GDM1 (cell line): ENCODE measurements at regions not wholly inside any gene's neighbourhood (a gene's known extent, or its start where the extent isn't known, plus 50 kb on each side); places are given as distances from the start of the nearest gene placed in this dataset.
"Not testable (repeated sequence)": the region's sequence is repeated elsewhere in the genome, so short reads cannot be mapped to it uniquely, and the experiment has no call there.

ENCODE experiments used
- DNase-seq: peaks from one replicate; lab custom pipeline; 2025; lab: John Stamatoyannopoulos, UW

DNA sequence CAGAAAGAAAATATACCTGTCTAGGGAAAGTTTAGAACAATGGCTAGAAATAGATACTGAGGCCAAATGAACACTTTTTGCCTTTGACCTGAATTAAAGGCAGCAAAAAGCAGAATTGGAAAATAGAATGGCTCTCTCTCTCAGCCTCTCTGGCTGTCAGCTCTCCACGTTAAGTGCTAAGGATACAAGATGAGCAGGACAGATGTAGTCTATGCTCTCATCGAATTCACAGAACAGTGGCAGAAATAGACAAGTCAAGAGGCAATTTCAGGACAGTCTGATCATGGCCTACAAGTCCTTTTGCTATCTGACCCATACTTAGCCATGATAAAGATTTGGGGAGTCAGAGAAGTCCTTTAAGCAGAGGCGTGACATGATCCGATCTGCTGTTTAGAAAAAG lies 120.2 kb upstream of the CREB1 start:
- DNase-seq: no peak

DNA sequence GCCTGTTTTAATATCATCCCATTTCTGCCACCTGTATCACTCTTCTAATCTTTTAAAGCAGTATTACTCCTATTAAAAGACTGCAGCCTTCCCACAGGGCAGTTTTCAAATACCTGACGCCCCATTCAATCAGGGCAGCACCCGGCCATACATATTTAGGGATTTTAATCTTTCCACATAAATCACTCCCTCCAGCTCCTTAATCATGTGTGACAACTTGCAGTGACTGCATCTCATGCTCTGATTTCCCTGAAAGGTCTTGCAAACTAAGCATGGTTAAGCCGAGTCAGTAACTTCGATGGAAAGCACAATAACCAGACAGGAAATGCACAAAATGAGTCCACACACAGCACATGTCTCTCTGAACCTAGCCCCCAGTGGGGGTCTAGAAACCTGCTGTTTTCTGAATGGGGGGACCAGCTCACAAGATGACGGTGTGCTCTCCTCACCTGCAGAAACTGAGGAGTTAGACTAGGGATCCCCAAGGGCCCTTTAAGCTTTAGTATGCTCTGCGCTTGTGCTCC lies 116.9 kb upstream of the CREB1 start:
- DNase-seq: no peak

DNA sequence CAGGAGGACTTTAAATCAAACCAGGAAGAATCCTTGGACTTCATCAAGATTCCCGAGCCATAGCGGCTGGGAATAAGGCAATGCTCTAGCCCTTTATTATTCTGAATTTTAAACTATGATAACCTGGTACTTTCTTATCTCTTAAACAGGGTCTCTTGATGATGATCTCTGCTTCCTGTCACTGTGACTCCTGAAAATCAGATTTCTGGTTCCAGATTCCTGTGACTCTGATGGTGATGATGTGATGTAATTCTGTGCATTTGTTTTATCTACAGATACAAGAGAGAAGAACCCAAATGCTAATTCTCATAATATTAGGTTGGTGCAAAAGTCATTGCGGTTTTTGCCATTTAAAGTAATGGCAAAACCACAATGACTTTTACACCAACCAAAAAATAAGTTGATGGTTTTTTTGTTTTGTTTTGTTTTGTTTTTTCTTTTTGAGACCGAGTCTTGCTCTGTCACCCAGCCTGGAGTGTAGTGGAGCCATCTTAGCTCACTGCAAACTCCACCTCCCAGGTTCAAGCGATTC lies 116.3 kb upstream of the CREB1 start:
- no peak for DNase-seq

DNA sequence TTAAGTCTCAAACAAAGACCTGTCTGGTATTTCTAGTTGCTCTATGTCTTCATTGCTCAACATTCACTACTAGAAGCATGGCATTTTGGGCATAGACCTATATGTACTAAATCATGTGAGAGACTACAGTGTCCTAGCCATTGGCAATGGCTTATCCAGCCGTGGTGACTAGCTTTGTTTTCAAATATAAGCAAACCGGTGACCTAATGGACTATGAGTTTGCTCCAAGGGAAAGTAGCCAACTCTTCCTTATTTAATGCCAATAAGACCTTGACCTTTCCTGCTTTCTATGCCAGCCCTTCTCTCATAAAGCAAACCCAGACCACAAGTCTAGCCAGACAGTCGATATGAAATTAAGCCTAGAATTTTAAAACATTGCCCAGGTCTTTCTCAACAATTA lies 113.7 kb upstream of the CREB1 start:
- no peak for DNase-seq

DNA sequence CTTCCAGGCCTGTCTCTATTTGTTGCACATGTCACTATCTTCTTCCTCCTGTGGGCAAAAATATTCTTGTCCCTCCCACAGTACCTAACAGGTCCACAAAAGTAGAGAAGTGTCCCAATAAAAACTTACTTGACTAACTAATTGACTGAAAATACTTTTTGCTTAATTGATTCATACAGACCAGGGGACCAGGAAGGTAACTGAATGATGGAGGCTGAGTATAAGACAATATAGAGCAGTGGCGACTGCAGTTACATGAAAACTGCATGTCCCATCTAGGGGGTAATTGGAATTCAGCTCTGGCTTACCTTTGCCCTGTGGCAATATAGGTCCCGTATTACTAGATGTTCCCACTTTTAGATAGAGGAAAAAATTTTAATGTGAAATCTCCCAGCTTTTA lies 112.9 kb upstream of the CREB1 start:
- DNase-seq: no peak

DNA sequence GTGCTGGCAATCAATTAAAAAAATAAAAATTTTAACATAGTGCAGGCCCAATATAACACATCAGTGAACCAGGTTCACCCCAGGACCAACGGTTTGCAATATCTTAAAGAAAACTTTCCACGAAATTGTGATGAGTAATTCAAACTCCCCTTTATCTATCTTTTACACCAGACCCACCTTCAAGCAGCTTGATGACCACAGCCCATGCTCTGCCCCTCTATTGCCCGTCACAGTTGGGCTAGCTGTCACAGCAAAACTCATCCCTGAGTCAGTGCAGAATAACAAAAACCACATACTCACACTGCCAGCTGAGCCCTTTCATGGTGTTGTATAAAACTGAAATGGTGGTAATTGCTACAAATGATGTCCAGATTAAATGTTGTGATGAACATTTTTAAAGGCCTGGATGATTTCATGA lies 112.5 kb upstream of the CREB1 start:
- no peak for DNase-seq

DNA sequence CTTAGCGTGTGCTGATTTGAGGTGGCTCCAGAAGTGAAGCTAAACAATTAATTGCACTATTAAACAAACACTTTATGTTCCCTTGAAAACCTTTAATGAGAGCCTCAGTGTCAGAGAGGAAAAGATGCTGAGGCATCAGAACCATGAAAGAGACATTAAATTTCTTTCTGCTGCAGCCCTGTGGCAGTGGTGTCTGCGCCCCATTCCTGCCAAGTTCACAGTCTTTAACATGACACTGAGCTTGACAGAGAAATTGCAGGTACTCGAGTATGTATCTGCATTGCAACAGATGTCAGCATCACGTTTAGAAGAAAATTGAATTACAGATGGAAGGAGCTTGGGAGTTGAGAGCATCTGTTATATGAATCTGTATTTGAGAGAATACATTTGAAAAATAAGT lies 111.3 kb upstream of the CREB1 start:
- DNase-seq: no peak

DNA sequence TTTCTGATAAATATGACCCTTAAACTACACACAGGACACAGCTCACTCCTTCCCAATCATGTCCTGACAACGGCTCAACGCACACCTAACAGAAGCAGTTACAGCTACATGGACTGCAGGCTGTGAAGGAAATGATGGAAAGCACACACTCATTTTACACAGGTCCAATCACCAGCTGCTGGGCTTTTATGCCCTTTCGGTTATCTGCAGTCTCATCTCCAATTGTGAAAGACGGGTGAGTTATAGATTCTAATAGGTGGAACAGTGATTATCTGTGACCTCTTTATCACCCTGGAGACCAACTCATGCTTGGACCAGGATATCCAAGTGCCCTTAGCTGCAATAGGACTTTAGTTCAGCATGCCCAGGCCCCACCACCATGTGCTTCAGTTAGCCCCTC lies 110.4 kb upstream of the CREB1 start:
- no peak for DNase-seq

DNA sequence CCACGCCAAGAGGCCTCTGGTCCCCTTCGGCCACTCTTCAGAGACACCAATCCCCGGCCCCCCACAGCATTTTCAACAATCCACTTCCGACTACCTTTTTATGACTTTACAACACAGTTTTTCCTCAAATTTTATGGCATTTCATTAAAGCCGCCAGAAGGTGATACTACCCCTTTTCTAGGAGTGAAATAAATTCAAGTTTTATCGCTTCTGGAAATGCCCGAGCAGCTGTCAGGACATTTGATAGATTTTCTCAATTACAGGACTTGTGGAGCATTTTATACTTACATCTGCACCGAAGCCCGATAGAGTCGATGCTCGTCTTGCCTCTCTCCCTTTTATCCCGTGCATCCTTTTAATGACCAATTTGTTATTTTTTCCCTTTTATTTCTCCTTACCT lies 108.1 kb upstream of the CREB1 start:
- no peak for DNase-seq

DNA sequence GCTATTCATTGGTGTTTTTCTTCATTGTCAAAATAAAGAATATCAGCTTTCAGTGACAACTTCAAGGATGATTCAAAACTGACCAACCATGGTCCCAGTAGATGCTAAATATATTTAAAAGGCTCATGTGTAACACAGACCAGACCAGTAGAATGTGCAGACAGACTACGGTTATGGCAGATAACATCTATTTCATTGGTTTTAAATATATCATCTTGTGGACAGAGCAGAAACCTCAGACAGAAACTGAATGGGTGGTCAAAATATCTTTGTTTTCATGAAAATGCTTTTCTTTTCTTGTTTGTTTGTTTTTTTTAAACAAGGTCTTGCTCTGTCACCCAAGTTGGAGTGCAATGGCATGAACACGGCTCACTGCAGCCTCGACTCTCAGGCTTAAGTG lies 107.4 kb upstream of the CREB1 start:
- no peak for DNase-seq

DNA sequence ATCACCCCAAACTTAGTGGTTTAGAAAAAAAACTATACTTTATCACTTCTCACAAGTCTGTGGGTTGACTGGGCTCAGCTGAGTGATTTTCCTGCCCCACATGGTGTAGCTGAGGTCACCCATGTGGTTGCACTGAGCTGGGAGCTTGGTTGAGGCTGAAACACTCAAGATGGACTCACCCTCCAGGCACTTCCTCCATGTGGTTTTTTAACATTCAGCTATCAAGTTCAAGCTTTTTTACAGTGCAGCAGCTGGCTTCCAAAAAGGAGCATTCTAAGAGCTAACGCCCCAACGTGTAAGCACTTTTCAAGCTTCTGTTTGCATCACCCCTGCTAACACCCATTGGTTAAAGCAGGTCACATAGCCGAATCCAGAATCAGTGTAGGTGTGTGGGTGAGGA lies 105.9 kb upstream of the CREB1 start:
- DNase-seq: peak; percentile 70

DNA sequence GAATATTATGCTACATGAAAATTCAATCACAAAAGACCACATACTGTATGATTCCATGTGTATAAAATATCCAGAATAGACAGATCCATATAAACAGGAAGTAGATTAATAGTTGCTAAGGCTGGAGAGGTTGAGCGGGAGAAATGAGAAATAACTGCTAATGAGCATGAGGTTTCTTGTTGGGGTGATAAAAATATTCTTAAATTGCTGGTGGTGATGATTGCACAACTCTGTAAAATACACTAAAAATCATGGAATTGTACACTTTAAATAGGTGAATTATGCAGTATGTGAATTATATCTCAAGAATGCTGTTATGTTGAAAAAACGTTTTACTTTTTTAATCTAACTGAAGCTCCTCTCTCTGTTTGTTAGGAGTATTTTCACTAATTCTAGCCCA lies 101.8 kb upstream of the CREB1 start:
- no peak for DNase-seq

DNA sequence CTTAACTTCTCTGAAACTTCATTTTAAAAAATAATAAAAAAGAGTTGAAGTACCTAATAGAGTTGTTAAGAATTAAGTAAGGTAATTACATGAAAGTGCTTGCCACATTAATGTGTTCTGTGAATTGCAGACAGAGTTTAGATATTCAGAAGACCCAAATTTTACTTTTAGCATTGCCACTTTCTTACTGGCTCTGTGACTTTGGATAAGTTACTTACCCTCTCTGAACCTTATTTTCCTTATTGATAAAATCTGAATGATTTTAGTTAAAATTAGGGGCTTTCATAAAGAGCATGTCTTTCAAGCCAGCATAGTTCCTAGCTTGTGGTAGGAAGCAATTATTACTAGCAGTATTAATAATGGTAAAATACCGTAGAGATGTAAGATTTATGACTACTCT lies 101.2 kb upstream of the CREB1 start:
- no peak for DNase-seq

DNA sequence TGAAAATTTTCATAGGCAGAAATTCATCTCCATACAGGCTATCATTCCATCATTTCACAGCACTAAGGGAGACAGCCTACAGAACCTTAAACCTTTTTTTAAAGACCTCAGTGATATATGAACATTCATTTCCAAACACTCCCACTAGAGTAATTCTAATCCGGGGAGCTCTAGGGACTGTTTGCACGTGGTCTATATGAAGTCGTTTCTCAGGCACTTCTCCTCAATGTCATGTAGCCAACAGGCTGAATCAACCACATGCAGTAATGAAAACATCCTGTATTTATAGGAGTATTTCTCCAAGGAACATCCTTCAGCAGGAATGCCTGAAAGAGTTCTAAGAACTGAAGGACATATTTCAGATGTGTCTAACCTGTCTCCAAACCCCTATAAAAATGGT lies 97.3 kb upstream of the CREB1 start:
- no peak for DNase-seq

DNA sequence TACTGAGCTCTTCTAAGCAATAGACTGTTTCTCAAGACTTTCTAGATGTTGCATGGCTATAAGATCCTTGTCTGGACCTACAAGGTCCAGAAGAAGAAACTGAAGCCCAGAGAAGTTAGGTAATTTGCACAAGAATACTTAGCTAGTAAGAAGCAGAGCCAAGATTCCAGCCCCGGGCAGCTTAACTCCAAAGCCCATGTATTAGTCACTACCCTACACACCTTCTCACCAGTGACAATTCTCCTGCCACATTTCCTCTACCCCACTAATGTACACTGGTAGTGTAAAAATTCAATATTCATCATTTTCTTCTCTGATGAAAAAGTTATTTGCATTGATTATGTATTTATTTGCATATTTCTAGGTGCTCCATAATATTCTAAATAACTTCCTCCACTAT lies 95.5 kb upstream of the CREB1 start:
- no peak for DNase-seq

DNA sequence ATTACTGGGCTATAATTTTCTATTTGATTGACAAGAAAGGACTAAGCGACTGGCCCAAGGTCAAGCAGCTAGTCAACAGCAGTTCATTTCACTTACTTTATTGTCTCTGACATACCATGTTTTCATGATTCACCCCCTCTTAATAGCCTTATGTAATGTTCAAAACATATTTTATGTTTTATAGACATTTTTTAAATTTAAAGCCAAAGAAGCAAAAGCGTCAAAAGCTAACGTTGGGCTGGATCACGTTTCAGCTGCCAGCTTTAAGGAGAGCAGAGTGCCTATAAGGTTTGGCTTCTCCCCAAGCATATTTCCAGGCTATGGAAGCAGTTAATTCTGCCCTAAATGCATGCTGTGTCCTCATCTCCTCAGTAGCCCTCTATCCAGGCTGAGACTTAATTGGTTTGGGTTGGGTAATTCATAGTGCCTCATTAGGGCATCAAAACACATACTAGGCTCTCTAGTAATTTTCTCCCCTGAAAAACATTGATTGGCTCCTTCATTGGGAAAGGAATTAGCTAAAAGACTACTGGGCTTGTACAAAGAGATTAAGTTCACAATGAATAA lies 94.8 kb upstream of the CREB1 start:
- no peak for DNase-seq

DNA sequence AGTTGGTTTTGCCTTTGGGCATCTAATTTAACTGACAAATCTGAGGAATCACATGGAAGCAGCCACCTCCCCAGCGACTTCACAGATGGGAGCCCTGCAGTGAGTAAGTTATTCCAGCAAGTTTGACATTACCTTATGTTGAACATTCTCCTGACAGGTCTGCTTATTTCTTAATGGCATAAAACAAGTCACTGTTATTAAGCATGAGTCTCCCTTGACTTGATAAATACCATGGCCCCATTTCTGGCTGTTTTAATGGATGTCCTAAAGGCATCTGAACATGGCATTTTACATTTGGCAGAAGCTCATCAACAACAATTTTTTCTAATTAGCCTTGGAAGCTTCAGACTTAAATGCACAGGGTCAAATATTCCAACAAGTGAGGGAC lies 92.6 kb upstream of the CREB1 start:
- DNase-seq: no peak

DNA sequence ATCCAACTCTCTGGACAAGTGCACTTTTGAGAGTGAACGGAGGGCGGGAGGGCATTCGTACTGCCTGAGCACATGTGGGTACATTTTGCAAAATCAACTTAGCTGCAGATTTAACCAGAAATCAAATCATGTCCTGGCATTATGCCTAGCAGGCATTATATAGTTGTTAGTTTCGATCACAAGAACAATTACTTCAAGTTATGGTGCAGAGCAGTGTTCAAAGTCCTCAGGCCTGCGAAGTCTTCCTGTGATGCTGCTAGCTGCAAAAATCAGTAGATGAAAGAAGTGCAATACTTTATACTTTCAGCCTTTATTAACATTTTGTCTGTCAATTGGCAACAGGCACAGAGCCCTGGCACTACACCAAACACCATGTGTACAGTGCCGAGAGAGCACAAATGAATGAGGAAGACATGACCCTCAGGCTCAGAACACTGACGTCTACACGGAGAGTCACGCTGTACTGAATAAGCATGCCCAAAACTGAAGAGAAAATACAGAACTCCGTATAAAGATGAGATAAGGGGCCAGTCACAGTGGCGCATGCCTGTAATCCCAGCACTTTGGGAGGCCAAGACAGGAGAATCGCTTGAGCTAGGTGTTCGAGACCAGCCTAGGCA lies 92.1 kb upstream of the CREB1 start:
- no peak for DNase-seq

DNA sequence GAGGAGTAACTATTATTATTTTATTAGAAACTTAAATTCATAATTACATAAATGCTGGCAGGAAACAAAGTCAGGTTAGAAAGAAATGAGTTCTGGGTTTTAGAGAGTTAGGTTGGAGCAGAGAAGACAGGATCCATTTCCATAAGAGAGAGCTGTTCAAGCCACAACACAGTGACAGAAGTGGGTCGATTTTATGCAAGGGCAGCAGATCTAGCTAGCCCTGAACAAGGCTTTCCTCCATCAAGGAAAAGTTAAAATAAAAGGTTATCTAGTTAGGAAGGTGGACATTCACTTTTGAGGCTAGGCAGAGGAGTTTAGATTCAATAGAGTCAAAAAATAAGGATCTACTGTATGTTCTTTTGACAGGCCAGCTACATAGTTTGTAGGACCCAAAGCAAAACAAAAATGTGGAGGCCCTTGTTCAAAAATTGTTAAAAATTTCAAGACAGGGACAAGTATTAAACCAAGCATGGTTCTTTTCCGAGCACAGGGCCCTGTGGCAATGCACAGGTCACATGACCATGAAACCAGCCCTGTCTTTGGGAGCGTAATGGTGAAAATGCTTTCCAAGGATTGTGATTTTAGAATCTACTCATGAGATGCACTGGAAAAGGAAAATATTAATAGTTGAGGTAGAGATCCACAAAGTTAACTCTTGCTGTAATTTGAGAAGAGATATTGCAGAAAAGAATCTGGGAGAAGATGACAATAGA lies 91.2 kb upstream of the CREB1 start:
- no peak for DNase-seq

DNA sequence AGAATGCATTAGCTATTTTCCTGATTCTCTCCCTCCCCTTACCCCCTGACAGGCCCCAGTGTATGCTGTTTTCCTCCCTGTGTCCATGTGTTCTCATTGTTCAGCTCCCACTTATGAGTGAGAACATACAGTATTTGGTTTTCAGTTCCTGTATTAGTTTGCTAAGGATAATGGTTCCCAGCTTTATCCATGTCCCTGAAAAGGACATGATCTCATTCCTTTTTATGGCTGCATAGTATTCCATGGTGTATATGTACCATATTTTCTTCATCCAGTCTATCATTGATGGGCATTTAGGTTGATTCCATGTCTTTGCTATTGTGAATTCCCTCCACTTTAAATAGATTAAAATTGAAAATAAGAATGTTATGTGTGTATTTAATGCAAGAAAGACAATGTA lies 89.9 kb upstream of the CREB1 start:
- not testable (repeated sequence) for DNase-seq

DNA sequence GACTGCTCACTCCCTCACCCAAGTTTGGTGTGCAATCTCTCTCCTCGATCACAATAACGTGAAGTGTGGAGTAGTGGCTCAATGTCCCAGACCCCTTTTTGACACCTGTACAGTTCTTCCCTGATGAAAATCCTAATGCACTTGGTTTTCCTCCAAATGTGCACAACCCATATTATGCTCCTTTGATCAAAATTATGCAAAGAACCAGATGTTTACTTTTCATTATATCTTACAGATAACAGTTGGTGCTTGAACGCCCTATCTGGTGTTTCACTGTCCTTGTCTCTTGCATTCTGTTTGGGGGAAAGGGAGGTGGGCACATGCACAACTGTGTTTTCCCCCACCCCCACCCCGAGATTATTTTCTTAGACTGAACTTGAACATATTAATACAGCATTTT lies 85.0 kb upstream of the CREB1 start:
- DNase-seq: no peak

DNA sequence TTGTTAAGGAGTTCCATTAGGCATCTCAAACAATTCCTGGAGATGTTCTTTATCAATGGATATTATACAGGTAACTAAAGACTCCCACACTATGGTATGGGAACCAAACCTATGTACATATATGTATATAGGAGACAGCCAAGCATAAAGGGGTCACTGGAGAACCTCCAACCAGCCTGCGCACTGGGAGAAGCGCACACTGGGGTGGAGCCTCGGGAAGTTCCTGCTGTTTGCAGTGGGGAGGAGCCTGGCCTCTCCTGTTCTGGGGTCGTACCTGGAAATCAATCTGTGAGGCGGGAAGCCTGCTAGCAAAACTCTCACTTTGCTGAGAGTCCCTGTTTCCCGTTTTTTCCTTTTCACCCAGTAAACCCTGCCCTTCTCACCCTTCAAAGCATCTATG lies 83.1 kb upstream of the CREB1 start:
- no peak for DNase-seq

DNA sequence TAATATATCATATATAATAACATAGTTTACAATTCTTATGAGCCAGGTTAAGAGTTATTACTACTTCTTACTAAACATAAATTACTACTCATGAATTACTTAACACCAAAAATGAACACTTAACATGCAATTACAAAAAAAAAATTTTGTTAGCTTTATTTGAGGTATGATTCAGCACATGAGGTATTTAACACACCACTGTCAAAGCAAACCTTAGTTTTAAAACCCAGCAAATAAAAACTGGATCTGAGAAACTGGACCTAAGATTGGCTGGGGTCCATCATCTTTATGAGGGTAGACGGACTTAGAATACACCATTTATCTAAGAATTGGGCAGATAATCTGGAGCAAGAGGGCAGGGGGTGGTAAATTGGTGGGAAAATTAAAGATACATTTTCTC lies 81.8 kb upstream of the CREB1 start:
- DNase-seq: no peak
